ENCODE measurements at regions not wholly inside any gene's neighbourhood (a gene's known extent, or its start where the extent isn't known, plus 50 kb on each side); places are given as distances from the start of the nearest gene placed in this dataset.

- intact Hi-C loops (cut with micrococcal nuclease; ENCODE audit: unreplicated experiment) = no loop called here
- POLR2A ChIA-PET (ENCODE audit: low non-redundant PET) = no interaction called here
Observed at GRCh38 chr9:99736291-99736690, 85.4 kb upstream of the NR4A3 start.

DNA sequence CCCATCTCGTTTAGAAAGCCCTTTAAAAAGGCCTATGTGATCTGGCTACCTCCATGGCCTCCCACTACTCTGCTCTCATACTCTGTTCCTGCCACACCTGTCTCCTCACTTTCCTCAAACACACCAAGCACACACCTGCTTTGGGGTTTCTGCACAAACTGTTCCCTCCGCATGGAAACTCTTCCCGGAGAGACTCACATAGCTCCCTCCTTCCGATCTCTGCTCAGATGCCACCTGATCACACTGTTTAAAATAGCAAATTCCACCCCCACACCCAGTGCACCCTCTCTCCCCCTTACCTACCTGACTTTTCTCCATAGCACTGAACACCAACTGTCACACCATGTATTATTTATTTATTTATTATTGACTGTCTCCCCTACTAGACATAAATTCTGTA lies 84.0 kb upstream of the NR4A3 start:
- no peak overlapping the region for H3K4me3 ChIP-seq (ENCODE audit: low read depth, low read length, poor library complexity, severe bottlenecking)
- intact Hi-C loops (cut with micrococcal nuclease; ENCODE audit: unreplicated experiment) = no loop called here
- no peak for DNase-seq (ENCODE audit: low spot score)
- no peaks in the 10 kb centered on the region for H3K27me3 ChIP-seq (replicated peaks; ENCODE audit: insufficient read depth, low read depth, low read length, poor library complexity)
- no TSS peak for BruUV-seq (replicated peaks)
- H3K36me3 ChIP-seq (ENCODE audit: insufficient read depth, low read length, poor library complexity, severe bottlenecking) = no peaks in the 10 kb centered on the region
- POLR2A ChIA-PET (ENCODE audit: low non-redundant PET) = no interaction called here
- H3K27ac ChIP-seq (ENCODE audit: low read depth, low read length, poor library complexity, severe bottlenecking) = no peak overlapping the region
- CTCF ChIA-PET = no interaction called here
- TF ChIP-seq EZH2 (IDR thresholded peaks at IDR 0.05; ENCODE audit: borderline replicate concordance, low read depth, low read length, poor library complexity, severe bottlenecking) (no peak), CTCF (conservative IDR thresholded peaks at IDR 0.05; ENCODE audit: low read depth, low read length) (no peak)
- peaks cover 3% of the 10 kb centered on the region for H3K4me1 ChIP-seq (ENCODE audit: insufficient read depth, low read length, poor library complexity, severe bottlenecking)
- H3K9me3 ChIP-seq (ENCODE audit: low read depth, low read length, poor library complexity, severe bottlenecking) = no peaks in the 10 kb centered on the region

More at GRCh38 chr9:99736291-99736690, 85.4 kb upstream of the NR4A3 start:
- no peak for DNase-seq (ENCODE audit: low spot score)
- Histone ChIP-seq H3K4me1 (ENCODE audit: insufficient read depth, low read length, poor library complexity, severe bottlenecking) (peaks cover 6% of the 10 kb centered on the region), H3K9me3 (ENCODE audit: low read depth, low read length, poor library complexity, severe bottlenecking) (no peaks in the 10 kb centered on the region), H3K36me3 (ENCODE audit: insufficient read depth, low read length, poor library complexity, severe bottlenecking) (no peaks in the 10 kb centered on the region), H3K27me3 (replicated peaks; ENCODE audit: insufficient read depth, low read depth, low read length, poor library complexity) (no peaks in the 10 kb centered on the region), H3K27ac (ENCODE audit: low read depth, low read length, poor library complexity, severe bottlenecking) (no peak overlapping the region), H3K4me3 (ENCODE audit: low read depth, low read length, poor library complexity, severe bottlenecking) (no peak overlapping the region)
- no TSS peak for BruUV-seq (replicated peaks)
- CTCF ChIA-PET = no interaction called here
- TF ChIP-seq CTCF (conservative IDR thresholded peaks at IDR 0.05; ENCODE audit: low read depth, low read length) (no peak), EZH2 (IDR thresholded peaks at IDR 0.05; ENCODE audit: borderline replicate concordance, low read depth, low read length, poor library complexity, severe bottlenecking) (no peak)

- BruUV-seq (replicated peaks) = no TSS peak
- TF ChIP-seq CTCF (conservative IDR thresholded peaks at IDR 0.05; ENCODE audit: low read depth, low read length) (no peak), EZH2 (IDR thresholded peaks at IDR 0.05; ENCODE audit: borderline replicate concordance, low read depth, low read length, poor library complexity, severe bottlenecking) (no peak)
- DNase-seq (ENCODE audit: low spot score) = no peak
- H3K4me1 ChIP-seq (ENCODE audit: insufficient read depth, low read length, poor library complexity, severe bottlenecking) = no peaks in the 10 kb centered on the region
- H3K4me3 ChIP-seq (ENCODE audit: low read depth, low read length, poor library complexity, severe bottlenecking) = no peak overlapping the region
- H3K27me3 ChIP-seq (replicated peaks; ENCODE audit: insufficient read depth, low read depth, low read length, poor library complexity) = no peaks in the 10 kb centered on the region
- ChIA-PET CTCF (no interaction called here), POLR2A (ENCODE audit: low non-redundant PET) (no interaction called here)
- H3K27ac ChIP-seq (ENCODE audit: low read depth, low read length, poor library complexity, severe bottlenecking) = no peak overlapping the region
- intact Hi-C loops (cut with micrococcal nuclease; ENCODE audit: unreplicated experiment) = loop anchor here (10.0 kb wide), 1 partner anchor 558 kb away; no protein-coding TSS in a partner anchor
- H3K36me3 ChIP-seq (ENCODE audit: insufficient read depth, low read length, poor library complexity, severe bottlenecking) = no peaks in the 10 kb centered on the region
- H3K9me3 ChIP-seq (ENCODE audit: low read depth, low read length, poor library complexity, severe bottlenecking) = no peaks in the 10 kb centered on the region
Observed at GRCh38 chr9:99743006-99743405, 78.7 kb upstream of the NR4A3 start.

All from A673 (cell line).